HepG2 (cell line): ENCODE measurements at regions not wholly inside any gene's neighbourhood (a gene's known extent, or its start where the extent isn't known, plus 50 kb on each side); places are given as distances from the start of the nearest gene placed in this dataset.

ENCODE experiments used
- ARID5B ChIP-seq: IDR thresholded peaks from 2 replicates; pipeline ENCODE4 v1.4.0; 2020; ENCODE audit warnings: mild to moderate bottlenecking, missing genetic modification reagents
- DR1 ChIP-seq: sonication (generic); formaldehyde crosslinking; IDR thresholded peaks from 2 replicates; pipeline ENCODE4 v1.8.0; 2021; ENCODE audit warnings: mild to moderate bottlenecking, missing genetic modification reagents, inconsistent platforms
- E2F5 ChIP-seq: sonication (generic); formaldehyde crosslinking; conservative IDR thresholded peaks from 2 replicates; pipeline ENCODE4 v1.4.0; 2020; ENCODE audit warnings: missing genetic modification reagents
- FIP1L1 ChIP-seq: fragments of 200-400 bp; formaldehyde crosslinking; IDR thresholded peaks from 2 replicates; pipeline ENCODE4 v1.6.1; 2018; ENCODE audit warnings: low read depth, mild to moderate bottlenecking, low read length, moderate library complexity, borderline replicate concordance; ENCODE audit not compliant: insufficient read depth
- GTF2F1 ChIP-seq: fragments of 150-350 bp; IDR thresholded peaks from 2 replicates; pipeline ENCODE4 v1.6.1; 2014; ENCODE audit warnings: low read length
- HNF4A ChIP-seq: sonication (generic); formaldehyde crosslinking; IDR thresholded peaks from 2 replicates; pipeline ENCODE4 v1.4.0; 2020; ENCODE audit warnings: missing genetic modification reagents
- HNF4G ChIP-seq, 2 experiments: sonication (generic) in 1 of 2; formaldehyde crosslinking in 1 of 2; IDR thresholded peaks; 2 replicates each; pipeline versions ENCODE4 v1.4.0 to v1.6.1; 2011 to 2020; ENCODE audit warnings: borderline replicate concordance in 2 of 2, low read depth in 2 of 2, mild to moderate bottlenecking in 2 of 2, low read length in 1 of 2, missing genetic modification reagents in 1 of 2, moderate library complexity in 1 of 2
- MEF2D ChIP-seq: sonication (generic); formaldehyde crosslinking; IDR thresholded peaks from 2 replicates; pipeline ENCODE4 v1.5.1; 2020; ENCODE audit warnings: mild to moderate bottlenecking, missing genetic modification reagents
- MTA1 ChIP-seq: sonication (generic); formaldehyde crosslinking; IDR thresholded peaks from 2 replicates; pipeline ENCODE4 v1.4.0; 2020; ENCODE audit warnings: missing genetic modification reagents, mild to moderate bottlenecking, borderline replicate concordance
- NCOR1 ChIP-seq: fragments of 200-600 bp; sonication (generic); IDR thresholded peaks from 2 replicates; pipeline ENCODE4 v1.7.0; 2017; ENCODE audit warnings: antibody characterized with exemption, low read length, borderline replicate concordance
- NR2F6 ChIP-seq, 2 experiments: IDR thresholded peaks; 2 replicates each; pipeline ENCODE4 v1.6.1; 2016; ENCODE audit warnings: antibody characterized with exemption in 1 of 2, mild to moderate bottlenecking in 1 of 2
- PHF21A ChIP-seq: sonication (generic); formaldehyde crosslinking; IDR thresholded peaks from 2 replicates; pipeline ENCODE4 v1.5.0; 2020; ENCODE audit warnings: mild to moderate bottlenecking, missing genetic modification reagents
- SALL1 ChIP-seq: sonication (generic); formaldehyde crosslinking; IDR thresholded peaks from 2 replicates; pipeline ENCODE4 v1.8.0; 2022; ENCODE audit warnings: mild to moderate bottlenecking, missing genetic modification reagents
- ZMYM4 ChIP-seq: sonication (generic); formaldehyde crosslinking; IDR thresholded peaks from 2 replicates; pipeline ENCODE4 v1.8.1; 2023; ENCODE audit warnings: mild to moderate bottlenecking, missing genetic modification reagents
- ZNF121 ChIP-seq: sonication (generic); formaldehyde crosslinking; IDR thresholded peaks from 2 replicates; pipeline ENCODE4 v1.5.0; 2020; ENCODE audit warnings: mild to moderate bottlenecking, missing genetic modification reagents
- ZNF292 ChIP-seq: sonication (generic); formaldehyde crosslinking; IDR thresholded peaks from 2 replicates; pipeline ENCODE4 v1.8.1; 2022; ENCODE audit warnings: mild to moderate bottlenecking, low read depth, missing genetic modification reagents, borderline replicate concordance
- ZNF496 ChIP-seq: sonication (generic); formaldehyde crosslinking; IDR thresholded peaks from 2 replicates; pipeline ENCODE4 v1.8.1; 2023; ENCODE audit warnings: mild to moderate bottlenecking, moderate library complexity, missing genetic modification reagents; ENCODE audit not compliant: insufficient replicate concordance
- ZNF850 ChIP-seq: sonication (generic); formaldehyde crosslinking; conservative IDR thresholded peaks from 2 replicates; pipeline ENCODE4 v1.9.0; 2021; ENCODE audit warnings: mild to moderate bottlenecking, missing genetic modification reagents

- TF ChIP-seq ARID5B (CRISPR knock-in tag) (peak; percentile 45; the same call in 1 of the 2 replicates), ZNF850 (CRISPR knock-in tag) (no peak), DR1 (CRISPR knock-in tag) (no peak), HNF4A (CRISPR knock-in tag) (peak; percentile 90), GTF2F1 (no peak), PHF21A (CRISPR knock-in tag) (0 out of 2 replicates have a peak, but pooled peaks have one; percentile 31), ZNF121 (peak; percentile 12; the same call in 1 of the 2 replicates), HNF4G (IDR thresholded peaks at IDR 0.05; ENCODE audit: borderline replicate concordance, low read depth, low read length) (peak; percentile 65), HNF4G (CRISPR knock-in tag; IDR thresholded peaks at IDR 0.05; ENCODE audit: borderline replicate concordance, low read depth) (peak; percentile 82; the same call in 1 of the 2 replicates), ZNF292 (CRISPR knock-in tag) (peak; percentile 47; the same call in 1 of the 2 replicates), MEF2D (CRISPR knock-in tag) (0 out of 2 replicates have a peak, but pooled peaks have one; percentile 21), ZMYM4 (CRISPR knock-in tag) (peak; percentile 68), FIP1L1 (no peak), NCOR1 (peak; percentile 95), NR2F6 (IDR thresholded peaks at IDR 0.05) (no peak), NR2F6 (CRISPR knock-in tag; IDR thresholded peaks at IDR 0.05) (peak; percentile 16; the same call in 1 of the 2 replicates), SALL1 (peak; percentile 64), E2F5 (CRISPR knock-in tag) (no peak), MTA1 (CRISPR knock-in tag) (peak; percentile 37; the same call in 1 of the 2 replicates), ZNF496 (CRISPR knock-in tag) (no peak)
These were observed 236.9 kb downstream of the BCL11A start (continued) for GRCh38 chr2:60316381-60317033.
